GM18951 (cell line): ENCODE measurements at regions not wholly inside any gene's neighbourhood (a gene's known extent, or its start where the extent isn't known, plus 50 kb on each side); places are given as distances from the start of the nearest gene placed in this dataset.

Experiments used
- POLR2A ChIP-seq: IDR thresholded peaks from 4 replicates; pipeline ENCODE4 v1.6.1; 2011; ENCODE audit warnings: mild to moderate bottlenecking; ENCODE audit not compliant: insufficient read length, insufficient read depth; ENCODE audit errors: extremely low read depth
- in situ Hi-C: fragments of 300-500 bp; cut with MboI; formaldehyde crosslinking; loops from one replicate; pipeline ENCODE4 v1.12.0; 2022; ENCODE audit warnings: low sequenced_read_pairs, mixed read lengths, inconsistent platforms; ENCODE audit not compliant: unreplicated experiment

DNA sequence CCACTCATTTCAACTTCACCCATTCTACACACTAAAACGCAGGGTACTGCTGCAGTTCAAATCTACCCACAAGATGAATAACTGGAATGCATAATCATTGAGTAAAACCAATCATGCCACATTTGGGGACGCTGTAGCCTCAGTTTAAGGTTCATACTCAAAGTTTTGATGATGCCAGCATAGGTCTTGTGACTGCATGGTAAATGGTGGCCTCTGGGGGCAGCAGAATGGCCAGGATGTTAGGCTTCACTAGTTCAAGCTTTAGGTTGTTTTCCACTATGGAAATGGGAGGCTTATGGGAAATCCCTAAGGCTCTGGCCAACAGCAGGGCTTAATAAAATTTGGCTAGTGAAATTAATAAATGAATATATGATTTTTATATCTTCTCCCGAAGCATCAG lies 104.3 kb upstream of the TSC22D2 start:
- in situ Hi-C loops, result no loop called here
- no peak for TF ChIP-seq POLR2A

DNA sequence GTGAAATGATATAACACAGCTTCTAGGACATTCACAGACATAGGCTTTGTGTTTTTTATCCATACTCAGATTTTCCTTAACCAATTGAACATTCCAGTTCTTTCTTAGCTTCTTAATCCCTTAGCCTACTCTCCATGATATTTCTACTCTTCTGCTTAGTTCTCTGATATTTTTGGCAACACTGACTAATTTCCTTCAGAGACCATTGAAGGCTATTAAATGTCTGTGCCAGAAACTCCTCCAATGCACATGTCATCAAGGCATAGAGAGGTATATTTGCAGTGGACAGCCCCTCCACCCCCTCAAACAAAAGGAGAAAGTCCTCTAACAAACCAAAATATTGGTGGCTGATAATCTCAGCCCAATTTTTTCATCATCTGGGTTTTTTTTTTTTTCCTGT lies 105.9 kb upstream of the TSC22D2 start:
- in situ Hi-C loops, result no loop called here

DNA sequence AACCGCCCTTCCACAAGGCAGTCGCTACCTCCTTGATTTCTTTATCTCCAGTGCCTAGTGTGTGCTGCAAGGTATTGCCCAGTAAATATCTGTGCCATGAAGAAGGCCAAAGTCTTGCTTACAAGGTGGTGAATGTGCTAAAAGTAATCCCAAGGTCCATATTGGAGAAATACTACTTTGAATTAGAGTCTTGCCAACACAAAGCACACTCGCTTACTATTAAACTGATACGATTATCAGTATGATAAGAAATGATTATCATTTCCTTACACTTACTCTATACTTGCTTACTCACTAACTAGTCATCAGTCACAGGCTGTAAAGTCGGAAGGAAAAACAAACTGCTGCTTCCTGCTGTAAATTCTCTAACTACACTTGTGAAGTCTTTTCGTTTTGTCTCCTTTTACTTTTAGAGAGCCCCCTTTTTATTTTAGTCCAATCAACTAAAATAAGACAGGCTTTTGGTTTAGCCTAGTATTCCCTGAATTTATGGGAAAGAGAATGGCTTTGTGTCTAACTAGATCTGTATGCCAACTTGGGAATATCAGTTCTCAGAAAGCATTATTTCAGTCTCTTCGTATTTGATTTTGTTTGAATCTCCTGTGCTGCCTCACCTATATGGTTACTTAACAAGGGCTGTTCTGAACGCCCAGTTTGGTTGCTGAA lies 107.1 kb upstream of the TSC22D2 start:
- TF ChIP-seq POLR2A, result no peak
- in situ Hi-C loops, result no loop called here

More for the DNA sequence above, 105.9 kb upstream of the TSC22D2 start:
- TF ChIP-seq POLR2A, result no peak

DNA sequence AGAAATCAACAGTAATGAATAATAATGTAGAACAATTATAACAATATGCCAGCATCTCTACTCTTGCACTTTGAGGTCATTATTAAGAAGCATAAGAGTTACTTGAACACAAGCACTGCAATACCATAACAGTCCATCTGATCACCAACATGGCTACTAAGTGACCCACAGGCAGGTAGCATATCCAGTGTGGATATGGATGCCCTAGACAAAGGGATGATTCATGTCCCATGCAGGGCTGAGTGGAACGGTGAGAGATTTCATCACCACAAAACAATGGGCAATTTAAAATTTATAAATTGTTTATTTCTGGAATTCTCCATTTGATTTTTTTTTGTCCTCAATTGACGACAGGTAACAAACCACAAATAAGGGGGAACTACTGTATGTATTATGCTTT lies 107.7 kb upstream of the TSC22D2 start:
- TF ChIP-seq POLR2A, result no peak
- in situ Hi-C loops, result no loop called here

DNA sequence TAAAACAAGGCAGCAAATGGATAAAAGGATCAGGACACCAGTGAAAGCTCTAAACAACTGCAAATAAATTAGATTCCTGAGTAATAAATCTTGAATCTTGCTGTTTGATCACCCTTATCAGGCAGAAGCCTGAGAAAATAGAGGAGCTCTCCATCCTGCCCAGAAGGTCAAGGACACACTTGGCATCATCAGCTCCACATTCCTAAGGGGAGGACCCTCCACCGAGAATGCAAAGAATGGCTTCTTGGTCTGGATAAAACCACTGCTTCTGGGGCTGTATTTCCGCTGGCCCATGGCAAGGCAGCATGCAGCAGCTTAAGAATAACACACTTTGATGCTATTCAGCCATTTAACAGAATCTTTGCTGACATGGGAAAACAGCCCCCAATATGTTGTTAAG lies 108.9 kb upstream of the TSC22D2 start:
- in situ Hi-C loops, result no loop called here
- no peak for TF ChIP-seq POLR2A

DNA sequence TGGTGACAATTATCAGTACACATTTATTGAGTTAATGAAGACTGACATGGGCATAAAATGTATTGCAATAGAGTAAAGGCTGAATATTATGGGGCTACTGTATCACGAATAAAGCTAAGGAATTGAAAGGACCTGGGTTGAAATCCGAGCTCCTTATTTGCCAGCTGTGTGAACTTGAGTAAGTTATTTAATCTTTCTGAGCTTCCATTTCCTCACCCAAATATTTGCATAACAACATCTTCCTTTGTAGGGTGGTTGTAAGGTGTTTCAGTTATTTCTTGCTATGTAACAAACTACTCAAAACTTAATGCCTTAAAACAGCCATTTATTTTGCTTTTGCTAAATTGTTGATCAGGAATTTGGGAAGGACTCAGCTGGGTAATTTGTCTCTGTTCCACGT lies 111.1 kb upstream of the TSC22D2 start:
- in situ Hi-C loops, result no loop called here
- no peak for TF ChIP-seq POLR2A

DNA sequence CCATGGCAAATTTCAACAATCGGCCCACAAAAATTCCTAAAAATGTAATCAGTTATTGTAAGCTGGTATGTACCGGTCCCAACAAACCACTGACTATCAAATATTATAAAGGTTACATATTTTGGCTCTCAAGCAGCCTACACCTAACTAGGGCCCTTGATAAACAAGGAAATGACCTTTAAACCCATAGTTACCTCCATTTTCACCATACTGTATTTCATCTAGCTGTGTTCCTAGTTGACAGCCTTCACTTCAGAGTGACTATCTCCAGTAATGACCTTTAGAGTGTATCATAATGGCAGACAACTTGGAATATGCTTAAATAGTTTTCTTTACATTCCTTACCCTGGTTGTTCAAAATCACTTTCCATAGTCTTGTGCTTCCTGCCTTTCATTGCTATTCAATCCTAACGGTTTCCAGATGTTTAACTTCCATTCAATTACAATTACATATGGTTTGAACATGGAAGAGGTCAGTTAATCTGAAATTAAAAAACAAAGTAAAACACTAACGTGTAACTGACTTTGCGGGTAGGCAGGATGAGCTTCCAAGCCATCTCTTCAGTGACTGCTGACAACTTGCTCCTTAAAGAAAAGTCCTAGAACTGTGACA lies 111.9 kb upstream of the TSC22D2 start:
- no peak for TF ChIP-seq POLR2A
- in situ Hi-C loops, result no loop called here

DNA sequence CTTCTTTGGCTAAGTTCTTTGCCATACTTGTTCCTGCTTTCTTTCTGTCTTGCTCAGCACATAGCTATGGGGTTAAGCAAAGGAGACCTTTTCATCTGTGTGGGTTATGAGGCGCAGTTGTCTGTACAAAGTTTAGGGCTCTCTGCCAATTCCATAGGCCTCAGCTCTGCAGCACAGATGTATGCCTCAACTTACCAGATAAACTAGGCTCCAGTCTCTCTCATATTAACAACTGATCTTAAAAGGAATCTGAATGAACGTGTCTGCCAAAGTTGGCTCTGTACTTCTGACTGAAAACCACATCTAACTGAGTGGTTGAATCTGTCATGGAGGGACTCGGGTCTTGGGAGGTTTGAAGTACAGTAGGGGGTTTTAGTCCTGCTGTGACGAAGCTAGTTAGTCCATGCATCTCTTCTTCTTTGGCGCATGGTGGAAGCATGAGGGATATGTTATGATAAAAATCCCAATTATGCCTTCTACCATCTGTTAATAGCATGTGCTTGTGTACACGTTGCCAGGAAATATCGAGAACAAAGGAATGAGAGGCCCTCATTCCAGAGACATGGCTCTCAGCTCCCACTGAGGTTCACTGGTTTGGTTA lies 114.6 kb upstream of the TSC22D2 start:
- in situ Hi-C loops, result no loop called here

DNA sequence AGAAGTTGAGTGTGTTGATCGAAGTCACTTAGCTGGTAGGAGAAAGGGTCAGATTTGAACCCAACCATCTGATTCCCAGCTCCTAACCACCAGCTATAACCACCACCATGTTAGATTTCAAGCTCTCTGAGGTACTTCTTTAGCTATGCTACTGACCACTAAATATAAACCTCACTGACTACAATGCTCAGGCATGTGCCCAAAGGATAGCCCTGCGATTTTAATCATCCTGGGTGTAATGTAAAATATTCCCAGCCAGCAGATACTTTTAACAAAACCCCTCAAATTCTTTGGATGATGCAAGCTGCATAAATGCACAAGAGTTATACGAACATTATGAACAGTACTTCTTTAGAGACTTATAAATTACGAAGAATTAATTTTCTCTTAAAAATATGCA lies 115.2 kb upstream of the TSC22D2 start:
- in situ Hi-C loops, result no loop called here
- TF ChIP-seq POLR2A, result no peak

More for the DNA sequence above, 114.6 kb upstream of the TSC22D2 start:
- TF ChIP-seq POLR2A, result no peak

DNA sequence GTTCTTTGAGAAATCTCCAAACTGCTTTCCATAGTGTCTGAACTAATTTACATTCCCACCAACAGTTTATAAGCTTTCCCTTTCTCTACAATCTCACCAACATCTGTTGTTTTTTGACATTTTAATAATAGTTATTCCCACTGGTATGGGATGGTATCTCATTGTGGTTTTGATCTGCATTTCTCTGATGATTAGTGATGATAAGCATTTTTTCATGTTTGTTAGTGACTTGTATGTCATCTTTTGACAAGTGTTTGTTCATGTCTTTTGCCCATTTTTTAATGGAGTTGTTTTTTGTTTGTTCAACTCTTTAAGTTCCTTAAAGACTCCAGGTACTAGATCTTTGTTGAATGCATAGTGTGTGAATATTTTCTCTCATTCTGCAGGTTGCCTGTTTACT lies 116.6 kb upstream of the TSC22D2 start:
- in situ Hi-C loops, result no loop called here
- no peak for TF ChIP-seq POLR2A

DNA sequence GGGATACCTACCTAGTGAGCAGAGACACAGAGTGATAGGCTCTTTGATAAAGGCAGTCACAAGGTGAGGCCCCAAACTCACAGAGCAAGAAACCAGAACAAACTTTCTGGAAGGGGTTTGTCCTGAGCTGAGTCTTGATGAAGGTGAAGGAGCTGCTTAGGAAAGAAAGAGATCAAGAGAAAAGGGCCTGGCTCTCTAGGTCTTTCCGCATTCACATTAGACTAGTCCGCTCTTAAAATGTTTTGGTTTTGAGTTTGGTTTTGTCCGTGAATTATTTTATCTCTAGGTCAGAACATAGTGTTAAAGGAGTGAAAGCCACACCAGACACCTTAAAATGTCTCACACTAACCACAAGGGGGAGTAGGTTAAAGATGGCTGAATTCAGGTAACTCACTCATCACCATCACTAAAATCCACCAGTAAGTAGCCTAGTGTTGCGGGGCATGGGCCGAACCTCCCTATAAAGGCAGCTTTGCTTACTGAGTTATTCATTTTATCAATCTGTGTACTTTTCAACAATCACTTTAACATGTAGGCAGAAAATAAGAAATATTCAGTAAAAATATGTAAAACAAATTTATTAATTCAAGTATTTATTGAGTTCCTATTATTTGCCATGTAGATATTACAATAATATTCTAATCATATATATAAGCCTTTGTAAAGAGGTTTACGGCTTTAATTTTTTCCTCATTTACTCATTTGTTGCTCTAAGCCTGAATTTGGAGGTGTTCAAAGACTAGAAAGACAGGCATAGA lies 121.5 kb upstream of the TSC22D2 start:
- in situ Hi-C loops, result loop anchor here (10.0 kb wide), 1 partner anchor 208 kb away; no protein-coding TSS in a partner anchor
- TF ChIP-seq POLR2A, result no peak

DNA sequence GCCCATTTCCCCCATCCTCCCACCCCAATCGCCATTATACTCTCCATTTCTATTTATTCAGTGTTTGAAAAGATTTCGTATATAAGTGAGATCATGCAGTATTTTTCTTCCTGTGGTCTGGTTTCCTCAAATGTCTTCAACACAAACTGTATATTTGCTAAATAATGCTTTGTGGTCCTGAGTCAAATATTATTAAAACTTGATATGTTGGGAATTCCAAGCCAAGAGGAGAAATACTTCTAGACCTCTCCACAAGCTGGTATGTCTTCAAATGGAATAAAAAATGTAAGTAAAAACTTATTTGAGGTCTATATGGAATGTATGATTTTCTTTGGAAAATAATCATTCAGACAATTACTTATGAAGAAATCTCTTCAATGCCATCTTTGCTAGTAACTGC lies 122.5 kb upstream of the TSC22D2 start:
- no peak for TF ChIP-seq POLR2A
- in situ Hi-C loops, result loop anchor here (10.0 kb wide), 1 partner anchor 209 kb away; no protein-coding TSS in a partner anchor

DNA sequence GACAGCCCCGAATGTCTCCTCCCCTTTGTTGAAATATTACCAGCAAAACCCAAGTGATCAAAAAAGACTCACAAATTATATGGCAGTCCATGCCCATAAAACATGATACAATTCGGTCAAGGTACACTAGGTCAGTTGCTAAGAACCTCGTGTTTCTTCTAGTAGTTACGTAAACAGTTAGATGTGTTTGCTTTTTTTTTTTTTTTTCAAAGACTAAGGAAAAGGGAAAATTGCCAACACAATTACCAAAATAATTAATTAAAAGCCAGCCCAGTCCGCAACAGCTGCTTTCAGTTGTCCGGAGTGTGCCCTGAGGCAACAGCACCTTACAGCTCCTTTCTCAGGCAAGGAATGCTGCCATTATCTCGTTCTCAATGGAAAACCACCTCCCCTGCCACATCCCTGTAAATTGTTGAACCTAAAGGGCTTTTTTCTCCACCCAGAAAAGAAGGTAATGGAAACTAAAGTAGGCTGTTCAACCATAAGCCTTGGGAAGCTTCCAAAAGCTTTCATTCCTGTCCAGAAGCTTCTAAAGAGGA lies 129.2 kb upstream of the TSC22D2 start:
- in situ Hi-C loops, result no loop called here
- no peak for TF ChIP-seq POLR2A
